Mesenchymal stem cell (in vitro differentiated cells and primary cell): ENCODE measurements at regions not wholly inside any gene's neighbourhood (a gene's known extent, or its start where the extent isn't known, plus 50 kb on each side); places are given as distances from the start of the nearest gene placed in this dataset.

Experiments used
- DNase-seq: peaks from one replicate; pipeline ENCODE4 v3.0.0-alpha.2; 2013
- H2AFZ ChIP-seq: one replicate; pipeline ENCODE4 v1.6.1; 2013; ENCODE audit warnings: low read depth, mild to moderate bottlenecking, control low read depth, inconsistent platforms, low read length, moderate library complexity
- H2AK5ac ChIP-seq: 2 replicates; pipeline ENCODE4 v1.6.1; 2013; ENCODE audit warnings: low read length, moderate library complexity, mild to moderate bottlenecking, inconsistent platforms; ENCODE audit not compliant: severe bottlenecking
- H2BK120ac ChIP-seq: one replicate; pipeline ENCODE4 v1.6.1; 2013; ENCODE audit warnings: low read depth, mild to moderate bottlenecking, inconsistent platforms, low read length, moderate library complexity
- H2BK12ac ChIP-seq, 2 experiments: one replicate each; pipeline ENCODE4 v1.6.1; 2013; ENCODE audit warnings: inconsistent platforms in 2 of 2, low read length in 2 of 2, mild to moderate bottlenecking in 2 of 2, moderate library complexity in 2 of 2, control low read depth in 1 of 2
- H2BK15ac ChIP-seq: one replicate; pipeline ENCODE4 v1.6.1; 2013; ENCODE audit warnings: mild to moderate bottlenecking, low read depth, inconsistent platforms; ENCODE audit not compliant: poor library complexity, severe bottlenecking
- H2BK5ac ChIP-seq: 2 replicates; pipeline ENCODE4 v1.6.1; 2013; ENCODE audit warnings: low read depth, mild to moderate bottlenecking, low read length, control low read depth, inconsistent platforms; ENCODE audit not compliant: poor library complexity, severe bottlenecking
- H3K14ac ChIP-seq, 2 experiments: one replicate each; pipeline ENCODE4 v1.6.1; 2013; ENCODE audit warnings: inconsistent platforms in 2 of 2, low read length in 2 of 2, control low read depth in 1 of 2, mild to moderate bottlenecking in 1 of 2, moderate library complexity in 1 of 2
- H3K18ac ChIP-seq, 2 experiments: one replicate each; pipeline ENCODE4 v1.6.1; 2013; ENCODE audit warnings: inconsistent platforms in 2 of 2, low read length in 2 of 2, control low read depth in 1 of 2, low read depth in 1 of 2, mild to moderate bottlenecking in 1 of 2
- H3K23ac ChIP-seq, 2 experiments: one replicate each; pipeline ENCODE4 v1.6.1; 2013; ENCODE audit warnings: inconsistent platforms in 2 of 2, low read length in 2 of 2, mild to moderate bottlenecking in 2 of 2, moderate library complexity in 2 of 2, control low read depth in 1 of 2
- H3K27ac ChIP-seq: 2 replicates; pipeline ENCODE4 v1.5.1; 2013; ENCODE audit warnings: mild to moderate bottlenecking, moderate library complexity, low read length, control low read depth, inconsistent platforms; ENCODE audit not compliant: poor library complexity, severe bottlenecking
- H3K27me3 ChIP-seq, 2 experiments: 2 replicates each; pipeline versions ENCODE4 v1.6.1 to v1.7.0; 2013; ENCODE audit warnings: low read length in 2 of 2, mild to moderate bottlenecking in 2 of 2, moderate library complexity in 2 of 2, control low read depth in 1 of 2, inconsistent platforms in 1 of 2; ENCODE audit not compliant: control insufficient read depth in 1 of 2, insufficient read depth in 1 of 2
- H3K36me3 ChIP-seq, 2 experiments: 2 replicates each; pipeline versions ENCODE4 v1.6.1 to v1.7.0; 2013; ENCODE audit warnings: low read length in 2 of 2, control low read depth in 1 of 2, inconsistent platforms in 1 of 2, low read depth in 1 of 2, mild to moderate bottlenecking in 1 of 2; ENCODE audit not compliant: insufficient read depth in 2 of 2, control insufficient read depth in 1 of 2
- H3K4ac ChIP-seq, 2 experiments: one replicate each; pipeline ENCODE4 v1.6.1; 2013; ENCODE audit warnings: inconsistent platforms in 2 of 2, low read length in 2 of 2, mild to moderate bottlenecking in 2 of 2, moderate library complexity in 2 of 2, control low read depth in 1 of 2, low read depth in 1 of 2
- H3K4me1 ChIP-seq: 2 replicates; pipeline ENCODE4 v1.6.1; 2013; ENCODE audit warnings: low read depth, low read length, control low read depth; ENCODE audit not compliant: control insufficient read depth, insufficient read depth
- H3K4me2 ChIP-seq: 2 replicates; pipeline ENCODE4 v1.6.1; 2013; ENCODE audit warnings: low read length, mild to moderate bottlenecking, inconsistent platforms; ENCODE audit not compliant: poor library complexity, severe bottlenecking
- H3K4me3 ChIP-seq, 2 experiments: 2 replicates each; pipeline versions ENCODE4 v1.5.1 to v1.7.0; 2013; ENCODE audit warnings: low read length in 2 of 2, mild to moderate bottlenecking in 2 of 2, control low read depth in 1 of 2, low read depth in 1 of 2; ENCODE audit not compliant: insufficient read depth in 1 of 2
- H3K79me1 ChIP-seq: replicated peaks from 2 replicates; pipeline ENCODE4 v1.6.1; 2013; ENCODE audit warnings: mild to moderate bottlenecking, control low read depth, low read length, inconsistent platforms; ENCODE audit not compliant: poor library complexity, severe bottlenecking
- H3K9ac ChIP-seq: 2 replicates; pipeline ENCODE4 v1.7.0; 2013; ENCODE audit warnings: mild to moderate bottlenecking, low read length, moderate library complexity
- H3K9me3 ChIP-seq: 2 replicates; pipeline ENCODE4 v1.7.0; 2013; ENCODE audit warnings: mild to moderate bottlenecking, low read length; ENCODE audit not compliant: control insufficient read depth
- H4K8ac ChIP-seq: one replicate; pipeline ENCODE4 v1.6.1; 2013; ENCODE audit warnings: inconsistent platforms, mild to moderate bottlenecking, low read length, moderate library complexity
- H4K91ac ChIP-seq: one replicate; pipeline ENCODE4 v1.6.1; 2013; ENCODE audit warnings: mild to moderate bottlenecking, low read length, inconsistent platforms
- WGBS: methylation state at CpG from one replicate; pipeline ENCODE4 v1.1.7; 2013; ENCODE audit warnings: mixed read lengths; 5-methylcytosine and 5-hydroxymethylcytosine counted together

GRCh38 chr6:150797949-150798348 is 67.6 kb upstream of the MTHFD1L start:
- 95% methylated on average over 1 of the region's 1 CpG for WGBS
- H3K27me3 ChIP-seq = peaks cover 0 to 4% of the 10 kb centered on the region in 2 experiments

GRCh38 chr6:150799276-150799805 is 66.2 kb upstream of the MTHFD1L start:
- Histone ChIP-seq H2AFZ (no peak overlapping the region), H3K9me3 (no peaks in the 10 kb centered on the region), H2BK5ac (no peak overlapping the region), H3K14ac (no peak overlapping the region), H2BK15ac (no peak overlapping the region), H3K36me3 (no peaks in the 10 kb centered on the region), H3K18ac (no peak overlapping the region), H2BK12ac (no peak overlapping the region), H3K4me2 (no peak overlapping the region), H4K91ac (no peak overlapping the region), H2BK120ac (no peak overlapping the region), H3K4ac (no peak overlapping the region), H3K79me1 (peaks cover 2% of the 10 kb centered on the region), H3K4me1 (no peaks in the 10 kb centered on the region), H3K9ac (no peak overlapping the region), H3K23ac (no peak overlapping the region), H3K27me3 (peaks cover 0 to 4% of the 10 kb centered on the region in 2 experiments), H3K4me3 (no peak overlapping the region), H2AK5ac (no peak overlapping the region), H3K27ac (no peak overlapping the region), H4K8ac (no peak overlapping the region)
- WGBS = 91% methylated on average over 3 of the region's 4 CpGs
- DNase-seq = no peak

More at GRCh38 chr6:150797949-150798348, 67.6 kb upstream of the MTHFD1L start:
- no peak overlapping the region for H3K18ac ChIP-seq
- no peaks in the 10 kb centered on the region for H3K9me3 ChIP-seq
- no peak overlapping the region for H2AK5ac ChIP-seq
- H3K4me2 ChIP-seq = no peak overlapping the region
- peaks cover 2% of the 10 kb centered on the region for H3K79me1 ChIP-seq
- H2BK15ac ChIP-seq = no peak overlapping the region
- no peaks in the 10 kb centered on the region for H3K4me1 ChIP-seq
- H3K9ac ChIP-seq = no peak overlapping the region
- H3K27ac ChIP-seq = no peak overlapping the region
- no peak overlapping the region for H4K91ac ChIP-seq
- no peak overlapping the region for H2AFZ ChIP-seq
- no peaks in the 10 kb centered on the region for H3K36me3 ChIP-seq
- H2BK120ac ChIP-seq = no peak overlapping the region
- no peak overlapping the region for H3K4me3 ChIP-seq
- H3K4ac ChIP-seq = no peak overlapping the region
- H2BK12ac ChIP-seq = no peak overlapping the region
- DNase-seq = no peak
- no peak overlapping the region for H3K14ac ChIP-seq
- H2BK5ac ChIP-seq = no peak overlapping the region
- no peak overlapping the region for H3K23ac ChIP-seq
- H4K8ac ChIP-seq = no peak overlapping the region

DNA sequence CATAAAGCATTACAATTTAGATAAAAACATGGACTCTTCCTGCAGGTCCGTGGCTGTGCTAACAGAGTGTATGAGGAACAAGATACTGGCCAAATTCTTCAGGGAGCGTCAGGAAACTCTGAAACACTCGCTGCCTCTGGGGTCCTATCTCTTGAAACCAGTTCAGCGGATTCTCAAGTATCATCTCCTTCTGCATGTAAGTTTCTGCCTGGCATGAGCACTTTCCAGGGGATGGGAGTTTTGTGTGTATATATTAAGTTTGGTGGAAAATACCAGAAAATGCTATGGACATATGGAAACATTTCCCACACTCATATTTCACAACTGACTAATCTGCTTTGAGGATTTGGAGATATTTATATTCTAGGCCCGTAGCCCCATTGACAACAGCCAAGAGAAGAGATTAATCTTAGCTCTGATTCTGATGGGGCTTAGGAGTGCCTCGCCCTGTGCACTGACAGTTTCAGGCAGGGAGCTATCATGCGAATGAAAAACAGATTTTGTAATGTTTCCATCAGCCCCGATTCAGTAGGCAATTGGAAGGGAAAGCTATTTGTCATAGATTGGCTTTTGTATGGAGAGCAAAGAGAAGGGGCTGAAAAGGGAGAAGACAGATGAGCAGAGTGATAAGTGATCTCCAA is 64.7 kb upstream of the MTHFD1L start:
- Histone ChIP-seq H2AFZ (no peak overlapping the region), H3K36me3 (no peaks in the 10 kb centered on the region), H3K4ac (no peak overlapping the region), H2BK12ac (no peak overlapping the region), H3K4me1 (no peaks in the 10 kb centered on the region), H3K9me3 (no peaks in the 10 kb centered on the region), H3K27me3 (peaks cover 0 to 4% of the 10 kb centered on the region in 2 experiments), H3K18ac (no peak overlapping the region), H2BK15ac (no peak overlapping the region), H3K79me1 (peaks cover 2% of the 10 kb centered on the region), H4K91ac (no peak overlapping the region), H3K9ac (no peak overlapping the region), H2AK5ac (no peak overlapping the region), H3K27ac (no peak overlapping the region), H3K4me2 (no peak overlapping the region), H4K8ac (no peak overlapping the region), H2BK120ac (no peak overlapping the region), H3K14ac (no peak overlapping the region), H2BK5ac (no peak overlapping the region), H3K4me3 (peak overlapping the region in 1 of 2 experiments; percentile 11), H3K23ac (no peak overlapping the region)
- DNase-seq = no peak
- 84% methylated on average over 8 of the region's 8 CpGs for WGBS

DNA sequence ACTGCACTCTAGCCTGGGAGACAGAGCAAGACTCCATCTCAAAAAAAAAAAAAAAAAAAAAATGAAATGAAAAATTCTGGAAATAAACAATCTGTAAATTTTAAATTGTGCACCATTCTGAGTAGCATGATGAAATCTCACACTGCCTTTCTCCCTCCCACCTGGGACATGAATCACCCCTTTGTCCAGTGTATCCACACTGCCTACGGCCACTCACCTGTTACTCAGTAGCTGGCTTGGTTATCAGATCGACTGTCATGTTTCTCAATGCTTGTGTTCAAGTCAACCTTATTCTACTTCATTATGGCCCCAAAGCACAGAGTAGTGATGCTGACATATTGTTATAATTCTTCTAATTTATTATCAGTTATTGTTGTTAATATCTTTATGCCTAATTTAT is 58.7 kb upstream of the MTHFD1L start:
- Histone ChIP-seq H3K18ac (no peak overlapping the region), H3K14ac (no peak overlapping the region), H3K4me2 (no peak overlapping the region), H3K4ac (no peak overlapping the region), H3K79me1 (no peaks in the 10 kb centered on the region), H3K9ac (no peak overlapping the region), H3K36me3 (peaks cover 0 to 6% of the 10 kb centered on the region in 2 experiments), H2AFZ (no peak overlapping the region), H4K91ac (no peak overlapping the region), H2BK5ac (no peak overlapping the region), H3K27ac (no peak overlapping the region), H3K9me3 (no peaks in the 10 kb centered on the region), H4K8ac (no peak overlapping the region), H3K23ac (no peak overlapping the region), H2AK5ac (no peak overlapping the region), H3K4me1 (no peaks in the 10 kb centered on the region), H3K27me3 (peaks cover 0 to 4% of the 10 kb centered on the region in 2 experiments), H2BK120ac (no peak overlapping the region), H2BK12ac (no peak overlapping the region), H3K4me3 (no peak overlapping the region), H2BK15ac (no peak overlapping the region)
- 96% methylated on average over 2 of the region's 2 CpGs for WGBS
- no peak for DNase-seq
